Activated CD8-positive, alpha-beta memory T cell treated with anti-CD3 and anti-CD28 coated beads, Interleukin-2, amount 10 ng/mL, durations not matched to agents 7 days and 5 days (primary cell): ENCODE measurements at regions not wholly inside any gene's neighbourhood (a gene's known extent, or its start where the extent isn't known, plus 50 kb on each side); places are given as distances from the start of the nearest gene placed in this dataset.

Experiments used
- ATAC-seq: fragments of 150-1000 bp; cut with Tn5 transposase; one replicate; pipeline ENCODE4 v1.10.0; 2021; ENCODE audit warnings: moderate library complexity
- CTCF ChIA-PET: fragments of 350-600 bp; sonication (Branson Sonifier 250); formaldehyde crosslinking; loops from one replicate; lab custom pipeline; 2021; ENCODE audit warnings: antibody characterized with exemption; lab: Charles Lee
- DNase-seq: peaks from one replicate; pipeline ENCODE4 v3.0.0-alpha.2; 2020
- H3K27ac Mint-ChIP-seq: one replicate; pipeline ENCODE4 v1.8.0; 2021; ENCODE audit warnings: mild to moderate bottlenecking, mixed read lengths
- H3K27me3 Mint-ChIP-seq: one replicate; pipeline ENCODE4 v1.8.0; 2021; ENCODE audit warnings: mixed read lengths
- H3K36me3 Mint-ChIP-seq: one replicate; pipeline ENCODE4 v1.8.0; 2021; ENCODE audit warnings: mild to moderate bottlenecking, mixed read lengths
- H3K4me1 Mint-ChIP-seq: one replicate; pipeline ENCODE4 v1.8.0; 2021; ENCODE audit warnings: mixed read lengths
- H3K4me3 Mint-ChIP-seq: one replicate; pipeline ENCODE4 v1.8.0; 2021; ENCODE audit warnings: mild to moderate bottlenecking, moderate library complexity, mixed read lengths
- H3K9me3 Mint-ChIP-seq: one replicate; pipeline ENCODE4 v1.8.0; 2022; ENCODE audit warnings: low read depth, mixed read lengths

GRCh38 chr18:78605255-78605654, 374.4 kb upstream of the SALL3 start:
- no peaks in the 10 kb centered on the region for H3K4me1 Mint-ChIP-seq
- H3K27me3 Mint-ChIP-seq = no peaks in the 10 kb centered on the region
- no peaks in the 10 kb centered on the region for H3K36me3 Mint-ChIP-seq
- H3K4me3 Mint-ChIP-seq = no peak overlapping the region
- peaks cover 21% of the 10 kb centered on the region for H3K9me3 Mint-ChIP-seq
- no peak overlapping the region for H3K27ac Mint-ChIP-seq
- ATAC-seq (no peak), DNase-seq (peak; percentile 23)
- CTCF ChIA-PET = no interaction called here

GRCh38 chr18:78607221-78607620, 372.4 kb upstream of the SALL3 start:
- Mint-ChIP-seq H3K27ac (no peak overlapping the region), H3K4me1 (no peaks in the 10 kb centered on the region), H3K27me3 (no peaks in the 10 kb centered on the region), H3K4me3 (no peak overlapping the region), H3K9me3 (peaks cover 20% of the 10 kb centered on the region), H3K36me3 (no peaks in the 10 kb centered on the region)
- CTCF ChIA-PET = no interaction called here
- DNase-seq = no peak
- no peak for ATAC-seq

GRCh38 chr18:78607784-78608183, 371.8 kb upstream of the SALL3 start:
- CTCF ChIA-PET = no interaction called here
- H3K4me3 Mint-ChIP-seq = no peak overlapping the region
- H3K9me3 Mint-ChIP-seq = peaks cover 18% of the 10 kb centered on the region
- ATAC-seq (no peak), DNase-seq (no peak)
- H3K27ac Mint-ChIP-seq = no peak overlapping the region
- H3K36me3 Mint-ChIP-seq = no peaks in the 10 kb centered on the region
- H3K4me1 Mint-ChIP-seq = no peaks in the 10 kb centered on the region
- H3K27me3 Mint-ChIP-seq = no peaks in the 10 kb centered on the region

DNA sequence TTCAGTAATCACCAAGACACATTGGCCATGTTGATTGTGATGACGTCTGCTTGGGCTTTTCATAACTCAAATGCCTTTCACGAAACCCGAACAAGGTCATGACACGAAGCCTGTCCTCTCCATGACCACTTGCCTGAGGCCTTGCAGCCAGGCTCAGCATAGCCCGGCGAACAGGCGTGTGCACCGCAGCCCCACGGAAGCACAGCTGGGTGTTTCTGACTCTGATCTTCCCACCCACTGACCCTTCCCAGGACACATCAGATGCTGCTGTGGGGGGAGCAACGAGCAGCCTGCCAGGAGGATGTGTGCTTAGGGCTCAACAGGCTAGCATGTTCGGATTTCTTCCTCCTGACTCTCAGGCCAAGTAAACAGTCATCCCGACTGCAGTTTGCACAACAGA, 369.4 kb upstream of the SALL3 start:
- peaks cover 21% of the 10 kb centered on the region for H3K9me3 Mint-ChIP-seq
- H3K36me3 Mint-ChIP-seq = no peaks in the 10 kb centered on the region
- CTCF ChIA-PET = no interaction called here
- no peaks in the 10 kb centered on the region for H3K27me3 Mint-ChIP-seq
- ATAC-seq (no peak), DNase-seq (no peak)
- H3K4me1 Mint-ChIP-seq = no peaks in the 10 kb centered on the region
- H3K27ac Mint-ChIP-seq = no peak overlapping the region
- no peak overlapping the region for H3K4me3 Mint-ChIP-seq

GRCh38 chr18:78611201-78611800, 368.3 kb upstream of the SALL3 start:
- Mint-ChIP-seq H3K4me1 (no peaks in the 10 kb centered on the region), H3K9me3 (peaks cover 11% of the 10 kb centered on the region), H3K4me3 (no peak overlapping the region), H3K36me3 (no peaks in the 10 kb centered on the region), H3K27ac (no peak overlapping the region), H3K27me3 (no peaks in the 10 kb centered on the region)
- DNase-seq = peak; percentile 11
- no peak for ATAC-seq
- CTCF ChIA-PET = no interaction called here

GRCh38 chr18:78611869-78612268, 367.7 kb upstream of the SALL3 start:
- H3K4me1 Mint-ChIP-seq = no peaks in the 10 kb centered on the region
- ATAC-seq (no peak), DNase-seq (no peak)
- H3K27ac Mint-ChIP-seq = no peak overlapping the region
- no peaks in the 10 kb centered on the region for H3K36me3 Mint-ChIP-seq
- H3K9me3 Mint-ChIP-seq = peaks cover 10% of the 10 kb centered on the region
- no peak overlapping the region for H3K4me3 Mint-ChIP-seq
- no peaks in the 10 kb centered on the region for H3K27me3 Mint-ChIP-seq
- CTCF ChIA-PET = interaction anchor here (0.9 kb wide), 1 partner anchor 1750 kb away, joined by 3 read pairs; no protein-coding TSS in a partner anchor

- Mint-ChIP-seq H3K9me3 (peaks cover 9% of the 10 kb centered on the region), H3K27ac (no peak overlapping the region), H3K36me3 (no peaks in the 10 kb centered on the region), H3K4me1 (no peaks in the 10 kb centered on the region), H3K27me3 (no peaks in the 10 kb centered on the region), H3K4me3 (no peak overlapping the region)
- DNase-seq (no peak), ATAC-seq (no peak)
- CTCF ChIA-PET = interaction anchor here (0.9 kb wide), 1 partner anchor 1751 kb away, joined by 3 read pairs; no protein-coding TSS in a partner anchor
Measured at GRCh38 chr18:78612318-78612717, 367.3 kb upstream of the SALL3 start.

- Mint-ChIP-seq H3K4me3 (no peak overlapping the region), H3K4me1 (no peaks in the 10 kb centered on the region), H3K27ac (no peak overlapping the region), H3K9me3 (peaks cover 9% of the 10 kb centered on the region), H3K27me3 (no peaks in the 10 kb centered on the region), H3K36me3 (no peaks in the 10 kb centered on the region)
- no peak for DNase-seq
- ATAC-seq = no peak
- CTCF ChIA-PET = interaction anchor here (0.9 kb wide), 1 partner anchor 1751 kb away, joined by 3 read pairs; no protein-coding TSS in a partner anchor
Measured at GRCh38 chr18:78612801-78613200, 366.8 kb upstream of the SALL3 start.

GRCh38 chr18:78618726-78619125, 360.9 kb upstream of the SALL3 start:
- H3K4me1 Mint-ChIP-seq = no peaks in the 10 kb centered on the region
- H3K36me3 Mint-ChIP-seq = no peaks in the 10 kb centered on the region
- peaks cover 5% of the 10 kb centered on the region for H3K9me3 Mint-ChIP-seq
- no peaks in the 10 kb centered on the region for H3K27me3 Mint-ChIP-seq
- CTCF ChIA-PET = no interaction called here
- H3K4me3 Mint-ChIP-seq = no peak overlapping the region
- no peak overlapping the region for H3K27ac Mint-ChIP-seq
- ATAC-seq = no peak
- no peak for DNase-seq

- no peak for ATAC-seq
- CTCF ChIA-PET = no interaction called here
Measured at GRCh38 chr18:78619854-78620253, 359.8 kb upstream of the SALL3 start.

DNA sequence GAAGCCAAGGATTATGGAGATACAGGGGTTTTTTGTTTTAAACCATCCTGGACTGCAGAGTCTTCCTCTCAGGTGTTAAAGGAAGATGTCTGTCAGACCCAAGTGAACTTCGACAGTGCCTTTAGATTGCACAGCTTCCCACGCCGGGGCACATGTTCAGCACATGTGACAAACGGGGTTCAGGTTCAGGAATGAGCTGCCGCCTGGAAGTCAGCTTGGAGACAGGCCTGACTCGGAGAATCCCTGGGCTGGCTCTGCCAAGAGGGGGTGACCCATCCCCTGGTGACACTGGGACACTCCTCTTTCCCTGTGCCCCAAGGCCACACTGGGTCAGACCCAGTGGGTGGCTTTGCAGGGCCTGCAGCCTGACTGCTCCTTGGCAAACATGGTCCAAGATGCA, 359.3 kb upstream of the SALL3 start:
- H3K36me3 Mint-ChIP-seq = no peaks in the 10 kb centered on the region
- H3K27ac Mint-ChIP-seq = no peak overlapping the region
- H3K9me3 Mint-ChIP-seq = peaks cover 5% of the 10 kb centered on the region
- no peaks in the 10 kb centered on the region for H3K4me1 Mint-ChIP-seq
- ATAC-seq (no peak), DNase-seq (no peak)
- CTCF ChIA-PET = no interaction called here
- peaks cover 4% of the 10 kb centered on the region for H3K27me3 Mint-ChIP-seq
- no peak overlapping the region for H3K4me3 Mint-ChIP-seq

More at GRCh38 chr18:78619854-78620253, 359.8 kb upstream of the SALL3 start:
- Mint-ChIP-seq H3K27me3 (peaks cover 3% of the 10 kb centered on the region), H3K27ac (no peak overlapping the region), H3K36me3 (no peaks in the 10 kb centered on the region), H3K9me3 (peaks cover 5% of the 10 kb centered on the region), H3K4me1 (no peaks in the 10 kb centered on the region), H3K4me3 (no peak overlapping the region)
- DNase-seq = no peak

GRCh38 chr18:78621141-78621755, 358.4 kb upstream of the SALL3 start:
- Mint-ChIP-seq H3K36me3 (no peaks in the 10 kb centered on the region), H3K27ac (no peak overlapping the region), H3K27me3 (peaks cover 4% of the 10 kb centered on the region), H3K9me3 (peaks cover 5% of the 10 kb centered on the region), H3K4me3 (no peak overlapping the region), H3K4me1 (no peaks in the 10 kb centered on the region)
- DNase-seq (no peak), ATAC-seq (no peak)
- CTCF ChIA-PET = no interaction called here

- Mint-ChIP-seq H3K27me3 (peaks cover 4% of the 10 kb centered on the region), H3K36me3 (no peaks in the 10 kb centered on the region), H3K27ac (no peak overlapping the region), H3K4me1 (no peaks in the 10 kb centered on the region), H3K4me3 (no peak overlapping the region), H3K9me3 (no peaks in the 10 kb centered on the region)
- no peak for ATAC-seq
- DNase-seq = no peak
- CTCF ChIA-PET = no interaction called here
Measured at GRCh38 chr18:78622251-78622906, 357.2 kb upstream of the SALL3 start.
